ENCODE measurements at regions not wholly inside any gene's neighbourhood (a gene's known extent, or its start where the extent isn't known, plus 50 kb on each side); places are given as distances from the start of the nearest gene placed in this dataset.

DNA sequence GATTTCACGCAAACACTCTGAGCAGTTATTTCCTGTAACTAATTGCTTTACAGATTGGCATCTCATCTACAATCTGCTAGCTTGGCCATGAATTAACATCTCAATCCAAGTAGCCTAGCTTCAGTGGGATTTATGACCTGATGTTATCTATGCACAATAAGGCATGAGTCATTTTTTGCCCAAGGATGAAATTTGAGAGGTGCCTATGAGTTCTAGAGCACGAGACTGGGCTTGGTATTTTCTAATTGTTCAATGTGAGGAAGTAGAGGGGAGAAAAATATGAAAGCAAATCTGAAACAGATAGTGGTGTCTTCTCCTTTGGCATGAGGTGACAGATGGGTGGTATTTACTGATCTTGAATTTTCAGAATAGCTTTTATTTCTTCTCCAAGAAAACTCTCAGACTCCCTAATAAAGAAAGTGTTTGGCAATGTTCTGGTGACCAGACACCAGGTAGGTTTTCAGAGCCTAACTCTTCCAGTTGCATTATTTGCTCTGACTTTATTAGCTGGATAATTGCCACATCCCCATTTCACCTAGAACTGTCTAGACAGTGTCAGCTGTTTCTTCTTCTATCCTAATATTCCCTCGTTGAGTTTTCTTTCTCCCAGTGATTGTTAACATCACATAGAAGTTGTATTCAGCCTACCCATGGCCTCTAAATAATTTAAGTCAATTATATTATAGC is 301.0 kb upstream of the UMPS start:
- Mint-ChIP-seq H3K4me1 (ENCODE audit: unreplicated experiment) (peaks cover 18% of the 10 kb centered on the region), H3K27me3 (ENCODE audit: unreplicated experiment) (no peaks in the 10 kb centered on the region)

DNA sequence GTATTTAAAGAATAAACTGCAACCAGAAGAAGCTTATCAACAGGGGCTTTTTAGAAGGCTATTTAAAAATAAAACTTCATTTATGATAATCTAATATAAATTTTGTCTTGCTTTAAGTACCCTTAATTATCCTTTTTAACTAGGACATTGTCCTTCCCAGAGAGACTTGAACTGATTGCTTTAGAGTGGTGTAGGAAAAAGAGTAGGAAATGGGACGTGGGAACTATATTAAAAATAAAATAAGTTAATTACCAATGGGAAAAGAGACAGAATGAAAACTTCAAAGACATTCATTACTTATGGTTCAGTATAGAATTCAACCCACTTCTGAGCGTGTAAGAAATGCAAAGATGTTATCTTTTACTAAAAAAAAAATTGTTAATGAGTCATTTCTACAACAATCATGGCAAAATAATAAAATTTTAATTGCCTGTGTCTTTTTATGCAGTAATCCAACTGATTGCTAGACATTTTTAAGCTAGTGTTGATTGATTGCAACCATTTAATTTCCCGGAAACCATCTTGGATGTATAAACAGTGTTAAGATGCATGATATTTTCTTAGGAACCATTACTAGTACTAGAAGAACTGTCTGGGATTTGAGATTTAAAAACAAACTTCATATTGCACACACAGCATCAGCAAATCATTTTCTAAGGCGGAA is 298.8 kb upstream of the UMPS start:
- Mint-ChIP-seq H3K27ac (ENCODE audit: unreplicated experiment) (no peak overlapping the region), H3K27me3 (ENCODE audit: unreplicated experiment) (no peaks in the 10 kb centered on the region), H3K4me3 (ENCODE audit: unreplicated experiment) (no peak overlapping the region), H3K4me1 (ENCODE audit: unreplicated experiment) (peaks cover 18% of the 10 kb centered on the region), H3K36me3 (ENCODE audit: unreplicated experiment) (peaks cover 7% of the 10 kb centered on the region), H3K9me3 (ENCODE audit: unreplicated experiment) (no peaks in the 10 kb centered on the region)
- TF ChIP-seq CTCF (IDR thresholded peaks at IDR 0.05) = no peak
- no peak for DNase-seq (ENCODE audit: extremely low spot score, unreplicated experiment)

More for the DNA sequence above, 301.0 kb upstream of the UMPS start:
- TF ChIP-seq CTCF (IDR thresholded peaks at IDR 0.05) = no peak
- H3K4me3 Mint-ChIP-seq (ENCODE audit: unreplicated experiment) = no peak overlapping the region
- H3K27ac Mint-ChIP-seq (ENCODE audit: unreplicated experiment) = no peak overlapping the region
- DNase-seq (ENCODE audit: extremely low spot score, unreplicated experiment) = no peak
- H3K9me3 Mint-ChIP-seq (ENCODE audit: unreplicated experiment) = no peaks in the 10 kb centered on the region
- peaks cover 2% of the 10 kb centered on the region for H3K36me3 Mint-ChIP-seq (ENCODE audit: unreplicated experiment)

GRCh38 chr3:124434176-124434575 is 296.1 kb upstream of the UMPS start:
- Mint-ChIP-seq H3K27ac (ENCODE audit: unreplicated experiment) (no peak overlapping the region), H3K27me3 (ENCODE audit: unreplicated experiment) (no peaks in the 10 kb centered on the region), H3K4me1 (ENCODE audit: unreplicated experiment) (peaks cover 8% of the 10 kb centered on the region), H3K4me3 (ENCODE audit: unreplicated experiment) (no peak overlapping the region), H3K36me3 (ENCODE audit: unreplicated experiment) (peaks cover 7% of the 10 kb centered on the region), H3K9me3 (ENCODE audit: unreplicated experiment) (no peaks in the 10 kb centered on the region)
- no peak for TF ChIP-seq CTCF (IDR thresholded peaks at IDR 0.05)
- DNase-seq (ENCODE audit: extremely low spot score, unreplicated experiment) = no peak

DNA sequence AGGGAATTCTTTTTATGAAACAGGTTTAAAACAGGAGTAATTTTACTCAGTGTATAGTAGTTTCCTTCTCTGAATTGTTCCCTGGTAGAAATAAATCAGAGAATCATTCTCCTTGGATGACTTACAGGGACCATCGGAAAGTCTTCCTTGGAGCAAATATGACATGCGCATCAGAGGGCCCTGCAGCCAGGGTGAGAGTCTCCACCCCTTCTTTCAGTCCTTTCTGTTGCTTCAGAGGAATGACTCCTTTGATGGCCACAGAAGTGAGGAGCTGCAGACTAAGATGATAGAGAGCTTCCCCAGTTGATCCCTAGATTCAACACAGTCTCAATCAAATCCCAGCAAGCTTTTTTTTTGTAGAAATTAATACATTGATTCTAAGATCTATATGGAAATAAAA is 294.8 kb upstream of the UMPS start:
- Mint-ChIP-seq H3K27me3 (ENCODE audit: unreplicated experiment) (no peaks in the 10 kb centered on the region), H3K9me3 (ENCODE audit: unreplicated experiment) (no peaks in the 10 kb centered on the region), H3K4me3 (ENCODE audit: unreplicated experiment) (no peak overlapping the region), H3K4me1 (ENCODE audit: unreplicated experiment) (no peaks in the 10 kb centered on the region), H3K36me3 (ENCODE audit: unreplicated experiment) (peaks cover 7% of the 10 kb centered on the region), H3K27ac (ENCODE audit: unreplicated experiment) (no peak overlapping the region)
- DNase-seq (ENCODE audit: extremely low spot score, unreplicated experiment) = no peak
- no peak for TF ChIP-seq CTCF (IDR thresholded peaks at IDR 0.05)

DNA sequence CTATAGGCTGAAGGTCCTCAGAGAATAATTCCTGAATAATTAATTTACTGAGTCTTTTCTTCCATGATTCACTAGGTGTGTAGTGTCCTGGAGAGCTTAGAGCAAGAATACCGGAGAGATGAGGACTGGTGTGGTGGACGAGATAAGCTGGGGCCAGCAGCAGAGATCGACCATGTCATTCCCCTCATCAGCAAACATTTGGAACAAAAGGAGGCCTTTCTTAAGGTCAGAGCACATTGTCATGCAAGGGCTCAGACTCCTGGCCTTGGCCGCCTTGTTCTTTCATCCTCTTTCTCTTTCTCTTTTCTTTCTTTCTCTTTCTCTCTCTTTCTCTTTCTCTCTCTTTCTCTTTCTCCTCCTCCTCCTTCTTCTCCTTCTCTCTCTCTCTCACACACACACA is 291.4 kb upstream of the UMPS start:
- no peaks in the 10 kb centered on the region for H3K9me3 Mint-ChIP-seq (ENCODE audit: unreplicated experiment)
- no peaks in the 10 kb centered on the region for H3K27me3 Mint-ChIP-seq (ENCODE audit: unreplicated experiment)
- H3K4me3 Mint-ChIP-seq (ENCODE audit: unreplicated experiment) = no peak overlapping the region
- no peak for TF ChIP-seq CTCF (IDR thresholded peaks at IDR 0.05)
- no peak for DNase-seq (ENCODE audit: extremely low spot score, unreplicated experiment)
- H3K27ac Mint-ChIP-seq (ENCODE audit: unreplicated experiment) = no peak overlapping the region
- no peaks in the 10 kb centered on the region for H3K4me1 Mint-ChIP-seq (ENCODE audit: unreplicated experiment)
- H3K36me3 Mint-ChIP-seq (ENCODE audit: unreplicated experiment) = peaks cover 7% of the 10 kb centered on the region

All from osteocyte (in vitro differentiated cells).